ENCODE measurements at regions not wholly inside any gene's neighbourhood (a gene's known extent, or its start where the extent isn't known, plus 50 kb on each side); places are given as distances from the start of the nearest gene placed in this dataset.
"Not testable (repeated sequence)": the region's sequence is repeated elsewhere in the genome, so short reads cannot be mapped to it uniquely, and the experiment has no call there.

DNA sequence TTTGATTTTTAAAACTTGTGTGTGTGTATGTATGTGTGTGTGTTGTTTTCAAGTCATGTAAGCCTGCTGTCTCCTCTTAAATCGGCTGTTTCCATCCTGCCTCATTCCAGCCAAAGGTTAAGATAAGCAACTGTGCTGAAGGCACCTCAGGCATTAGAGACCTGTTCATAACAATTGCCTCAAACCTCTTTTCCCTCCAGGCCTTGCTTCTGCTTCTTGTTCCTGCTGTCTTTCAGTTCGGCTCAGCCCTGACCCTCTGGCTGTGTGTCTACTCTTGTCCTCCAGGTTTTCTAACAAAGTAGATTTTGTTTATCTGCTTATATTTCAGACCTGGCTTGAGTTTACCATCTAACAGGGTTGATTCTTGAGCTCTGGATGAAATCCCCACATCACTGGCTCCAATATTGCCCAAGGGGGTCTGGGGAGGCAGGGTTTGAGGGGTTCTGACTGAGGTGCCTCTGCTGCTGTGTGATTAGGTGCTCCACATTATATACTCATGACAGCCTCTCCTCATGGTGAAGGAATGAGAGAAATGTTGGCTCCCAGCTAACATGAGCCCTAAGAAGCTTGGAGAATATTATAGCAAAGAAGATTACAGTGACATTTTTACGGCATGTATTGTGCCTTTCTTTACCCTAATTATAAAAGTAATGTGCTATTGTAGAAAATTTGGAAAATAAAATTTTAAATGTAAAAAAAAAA is 229.7 kb upstream of the PIK3R1 start:
- no peak for DNase-seq (ENCODE audit: low read depth in 2 of 2)

DNA sequence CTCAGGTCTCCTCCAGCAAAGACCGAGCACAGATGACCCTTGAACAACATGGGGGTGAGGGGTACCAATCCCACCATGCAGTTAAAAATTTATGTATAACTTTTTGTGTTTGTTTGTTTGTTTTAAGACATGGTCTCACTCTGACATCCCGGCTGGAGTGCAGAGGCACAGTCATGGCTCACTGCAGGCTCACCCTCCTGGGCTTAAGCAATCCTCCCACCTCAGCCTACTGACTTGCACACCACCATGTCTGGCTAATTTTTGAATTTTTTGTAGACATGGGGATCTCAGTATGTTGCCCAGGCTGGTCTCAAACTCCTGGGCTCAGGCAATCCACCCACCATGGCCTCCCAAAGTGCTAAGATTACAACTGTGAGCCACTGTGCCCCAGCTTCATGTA is 231.0 kb upstream of the PIK3R1 start:
- no peak for DNase-seq (ENCODE audit: low read depth in 2 of 2)

DNA sequence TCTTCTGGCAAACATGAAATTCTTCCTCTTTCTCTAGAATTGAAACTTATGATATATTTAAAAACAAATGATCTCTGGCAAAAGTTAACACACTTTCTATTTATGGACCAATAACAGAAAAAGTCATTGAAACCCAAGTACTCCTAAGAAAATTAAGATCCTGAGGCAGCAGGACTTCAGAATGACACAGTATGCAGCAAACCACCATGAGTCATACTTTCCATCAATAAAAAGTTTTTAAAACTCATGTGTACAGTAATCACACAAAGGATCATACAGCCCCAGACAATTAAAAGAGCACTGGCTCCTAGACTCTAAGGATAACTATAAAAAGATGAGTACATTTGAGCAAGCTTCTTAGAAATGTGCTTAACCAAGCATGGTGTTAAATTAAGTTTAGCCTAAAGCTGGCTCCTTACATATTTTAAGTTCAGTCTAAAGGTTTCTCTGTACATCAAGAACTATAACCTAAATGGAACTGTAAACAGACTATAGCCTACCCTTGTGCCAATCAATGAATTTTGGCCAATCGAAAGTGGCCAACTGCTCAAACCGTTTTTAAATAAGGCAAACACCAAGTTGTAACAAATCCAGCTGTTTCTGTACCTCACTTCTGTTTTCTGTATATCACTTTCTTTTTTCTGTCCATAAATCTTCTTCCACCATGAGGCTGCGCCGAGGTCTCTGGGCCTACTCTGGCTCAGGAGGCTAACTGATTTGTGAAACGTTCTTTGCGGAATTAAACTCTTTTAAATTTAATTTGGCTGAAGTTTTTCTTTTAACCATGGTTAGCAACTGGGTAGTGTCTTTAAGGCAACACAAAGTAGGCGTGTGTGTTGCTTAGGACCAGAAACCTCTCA is 232.1 kb upstream of the PIK3R1 start:
- DNase-seq (ENCODE audit: low read depth in 2 of 2): no peak

DNA sequence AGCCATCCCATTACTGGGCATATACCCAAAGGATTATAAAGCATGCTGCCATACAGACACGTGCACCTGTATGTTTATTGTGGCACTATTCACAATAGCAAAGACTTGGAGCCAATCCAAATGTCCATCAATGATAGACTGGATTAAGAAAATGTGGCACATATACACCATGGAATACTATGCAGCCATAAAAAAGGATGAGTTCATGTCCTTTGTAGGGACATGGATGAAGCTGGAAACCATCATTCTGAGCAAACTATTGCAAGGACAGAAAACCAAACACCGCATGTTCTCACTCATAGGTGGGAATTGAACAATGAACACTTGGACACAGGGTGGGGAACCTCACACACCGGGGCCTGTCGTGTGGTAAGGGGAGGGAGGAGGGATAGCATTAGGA is 233.4 kb upstream of the PIK3R1 start:
- DNase-seq (ENCODE audit: low read depth in 2 of 2): not testable (repeated sequence)

DNA sequence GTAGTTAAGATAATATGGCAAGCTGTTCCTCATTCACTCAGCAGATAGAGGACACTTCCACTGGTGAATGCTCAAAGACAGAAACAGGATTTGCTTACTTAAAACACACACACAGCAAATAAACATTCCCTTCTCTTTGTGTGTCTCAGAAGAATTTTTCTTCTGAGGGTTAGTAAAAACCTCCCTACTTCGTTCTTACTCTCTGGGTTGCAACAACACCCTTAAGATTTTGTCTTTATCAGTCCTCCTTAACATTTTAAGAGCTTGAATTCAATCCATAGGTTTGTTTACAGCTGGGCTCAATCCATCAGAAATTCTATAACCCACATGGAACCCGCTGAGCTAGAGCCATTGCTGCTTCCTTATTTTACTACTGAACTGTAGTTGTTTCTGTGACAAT is 237.4 kb upstream of the PIK3R1 start:
- no peak for DNase-seq (ENCODE audit: low read depth in 2 of 2)

DNA sequence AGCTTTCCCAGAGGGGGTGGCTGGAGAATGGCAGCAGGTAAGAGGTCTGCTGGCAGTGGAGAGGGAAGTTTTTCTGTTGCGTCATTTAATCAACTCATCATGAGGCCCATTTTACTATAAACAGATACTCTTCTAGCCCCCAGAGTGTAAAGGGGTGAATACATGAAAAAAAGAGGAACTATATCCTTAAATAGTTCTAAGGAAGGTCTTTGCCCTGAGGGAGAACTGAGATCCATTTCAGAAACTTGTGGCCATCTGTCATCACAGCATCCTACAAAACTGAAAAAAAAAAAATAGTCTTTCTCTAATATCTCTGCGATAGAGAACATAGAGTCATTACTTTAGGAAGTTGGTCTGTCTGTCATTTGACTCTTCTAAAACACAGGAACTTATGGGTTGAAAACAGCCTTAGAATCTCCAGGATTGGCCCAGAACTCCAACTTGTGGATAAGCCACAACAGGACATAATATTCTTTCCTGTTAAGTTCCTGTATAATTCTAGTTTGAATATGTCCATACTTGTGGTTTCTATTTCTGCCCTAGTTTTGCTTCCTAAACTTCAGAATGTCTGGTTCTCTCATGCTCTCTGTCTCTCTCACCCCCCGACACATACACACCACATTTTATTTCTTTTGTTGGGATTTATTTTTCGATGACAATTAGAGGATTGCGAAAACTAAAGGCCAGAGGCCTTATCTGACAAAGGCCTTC is 238.5 kb upstream of the PIK3R1 start:
- no peak for DNase-seq (ENCODE audit: low read depth in 2 of 2)

DNA sequence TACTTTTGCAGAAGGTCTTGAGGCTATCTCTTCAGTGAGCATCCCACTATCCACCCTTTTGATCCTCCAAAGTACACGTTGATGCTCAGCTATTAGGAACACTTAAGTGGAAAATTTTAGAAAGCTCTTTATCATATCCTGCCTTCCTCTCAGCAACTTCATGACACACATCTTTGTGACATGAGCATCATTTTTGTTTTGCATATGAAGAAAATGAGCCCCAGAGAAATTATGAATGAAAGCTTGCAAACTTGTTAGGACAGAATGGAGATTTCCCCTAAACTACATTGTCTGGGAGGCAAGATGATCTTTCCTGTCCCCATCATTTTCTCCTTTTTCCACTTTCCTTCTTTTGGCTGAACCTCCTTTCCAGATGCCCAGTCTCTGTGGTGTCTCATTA is 239.4 kb upstream of the PIK3R1 start:
- DNase-seq (ENCODE audit: low read depth in 2 of 2): no peak

DNA sequence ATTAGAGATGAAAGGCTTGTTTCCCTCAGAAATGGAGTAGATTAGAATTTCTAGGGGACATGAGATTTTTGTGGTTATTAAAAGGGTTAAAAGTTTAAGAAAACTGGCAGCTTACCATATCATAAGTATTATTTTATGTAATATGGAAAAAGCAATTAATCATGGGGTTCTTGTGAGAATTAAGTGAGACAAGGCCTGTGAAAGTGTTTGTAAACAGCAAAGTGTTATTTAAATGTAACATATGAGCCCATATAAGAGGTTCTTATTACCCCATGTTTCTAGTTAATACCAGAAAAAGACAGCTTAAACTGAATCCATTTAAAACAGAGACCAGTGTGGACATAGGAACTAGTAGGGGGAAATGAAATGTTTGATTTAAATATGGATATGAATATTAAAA is 241.1 kb upstream of the PIK3R1 start:
- no peak for DNase-seq (ENCODE audit: low read depth in 2 of 2)

DNA sequence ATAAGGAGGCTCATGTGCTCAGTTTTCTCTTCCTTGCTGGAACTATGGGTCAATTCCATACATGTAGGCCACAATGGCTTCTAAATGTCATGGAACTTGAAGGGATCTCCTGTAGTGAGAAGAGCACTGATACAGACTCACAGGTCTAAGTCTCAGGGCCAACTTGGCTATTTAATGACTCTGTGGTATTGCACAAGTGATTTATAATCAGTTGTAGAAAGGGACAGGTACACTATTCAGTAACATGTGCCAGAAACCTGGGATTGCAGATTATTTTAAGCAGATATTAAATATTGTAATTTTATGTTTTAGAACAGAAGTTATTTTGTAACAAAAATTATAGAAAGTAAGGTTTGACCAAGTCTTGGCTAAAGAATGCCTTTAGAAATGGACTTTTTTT is 241.5 kb upstream of the PIK3R1 start:
- DNase-seq (ENCODE audit: low read depth in 2 of 2): no peak

DNA sequence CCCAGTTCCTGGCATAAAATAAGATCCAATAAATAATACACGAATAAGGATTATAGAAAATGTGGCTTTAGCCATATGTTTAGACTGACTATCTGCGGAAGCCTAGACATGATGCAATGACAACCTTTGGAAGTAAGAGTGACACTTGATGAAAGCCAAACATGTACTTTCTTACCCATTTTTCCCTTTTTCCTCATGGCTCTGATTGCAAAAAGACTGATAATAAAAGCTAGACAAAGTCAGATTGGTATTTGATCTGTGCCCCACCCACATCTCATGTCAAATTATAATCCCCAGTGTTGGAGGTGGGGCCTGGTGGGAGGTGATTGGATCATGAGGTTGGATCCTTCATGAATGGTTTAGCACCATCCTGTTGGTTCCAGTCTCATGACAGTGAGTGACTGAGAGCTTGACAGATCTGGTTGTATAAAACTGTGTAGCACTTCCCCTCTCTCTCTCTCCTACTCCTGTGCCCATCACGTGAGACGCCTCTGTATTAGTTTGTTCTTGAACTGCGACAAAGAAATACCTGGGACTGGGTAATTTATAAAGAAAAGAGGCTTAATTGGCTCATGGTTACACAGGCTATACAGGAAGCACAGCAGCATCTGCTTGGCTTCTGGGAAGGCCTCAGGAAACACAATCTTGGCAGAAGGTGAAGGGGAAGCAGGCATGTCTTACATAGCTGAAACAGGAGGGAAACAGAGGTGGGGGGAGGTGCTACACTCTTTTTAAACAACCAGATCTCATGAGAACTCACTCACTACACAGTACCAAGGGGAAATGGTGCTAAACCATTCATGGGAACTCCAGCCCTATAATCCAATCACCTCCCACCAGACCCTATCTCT is 243.4 kb upstream of the PIK3R1 start:
- DNase-seq (ENCODE audit: low read depth in 2 of 2): no peak

DNA sequence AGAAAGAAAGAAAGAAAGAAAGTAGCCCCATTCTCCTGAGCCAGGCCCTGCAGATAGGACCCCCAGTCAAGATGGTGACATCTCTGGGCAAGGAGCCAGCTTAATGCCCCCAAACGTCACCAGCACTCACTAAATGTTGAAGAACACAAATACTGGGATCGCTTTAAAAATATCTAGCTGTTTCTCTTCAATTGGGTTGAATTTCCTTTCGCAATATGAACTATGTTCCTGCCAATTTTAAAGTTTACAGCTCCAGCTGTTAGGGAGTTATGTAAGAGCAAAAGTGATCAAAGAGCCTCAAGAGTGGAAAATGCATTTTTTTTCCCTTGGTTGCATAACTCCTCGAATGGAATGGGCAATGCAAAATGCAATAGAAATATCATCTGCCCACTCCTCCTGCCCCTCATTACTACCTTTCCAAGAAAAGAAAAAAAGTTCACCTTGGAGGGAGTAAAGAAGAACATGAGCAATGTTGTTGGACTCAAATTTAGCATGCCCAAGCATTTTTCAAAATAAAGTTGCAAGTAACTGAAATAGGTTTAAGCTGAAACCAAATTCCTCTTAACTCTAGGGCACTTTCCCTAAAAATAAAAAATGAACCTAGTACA is 244.2 kb upstream of the PIK3R1 start:
- DNase-seq (ENCODE audit: low read depth in 2 of 2): no peak

DNA sequence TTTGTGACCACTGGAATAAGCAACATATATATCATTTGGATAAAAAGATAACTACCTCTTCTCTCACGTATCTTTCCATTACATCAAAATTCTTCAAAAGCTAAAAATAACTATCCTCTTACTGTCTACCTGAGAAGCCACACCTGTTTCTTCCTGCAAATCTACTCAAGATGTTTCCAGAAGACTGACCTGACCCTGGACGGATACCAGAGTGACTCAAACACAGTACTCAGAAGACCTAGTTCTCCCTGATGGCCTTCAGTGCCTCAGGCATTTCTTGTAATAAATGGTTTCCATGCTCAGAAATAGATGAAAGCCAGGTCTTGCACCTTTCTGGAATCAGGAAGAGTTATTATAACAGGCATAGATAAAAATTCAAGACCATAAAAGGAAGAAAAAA is 245.9 kb upstream of the PIK3R1 start:
- no peak for DNase-seq (ENCODE audit: low read depth in 2 of 2)

DNA sequence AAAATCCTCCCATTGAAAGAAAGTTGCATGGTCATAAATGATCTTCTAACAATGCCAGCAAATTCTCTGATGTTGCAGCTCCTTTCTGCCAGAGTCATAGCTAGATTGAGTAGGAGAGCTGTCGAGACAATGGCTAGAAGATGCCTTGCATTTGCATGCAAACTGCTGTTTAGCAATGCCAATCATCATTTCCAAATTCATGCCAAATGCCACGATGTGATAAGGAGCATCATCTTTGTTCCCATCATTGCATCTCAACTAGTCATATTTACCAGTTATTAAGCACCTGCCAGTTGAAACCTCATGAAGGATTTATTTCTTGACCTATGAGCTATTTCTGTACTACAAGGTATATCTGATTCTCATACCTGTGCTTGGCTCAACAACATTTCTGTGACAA is 246.4 kb upstream of the PIK3R1 start:
- DNase-seq (ENCODE audit: low read depth in 2 of 2): no peak

DNA sequence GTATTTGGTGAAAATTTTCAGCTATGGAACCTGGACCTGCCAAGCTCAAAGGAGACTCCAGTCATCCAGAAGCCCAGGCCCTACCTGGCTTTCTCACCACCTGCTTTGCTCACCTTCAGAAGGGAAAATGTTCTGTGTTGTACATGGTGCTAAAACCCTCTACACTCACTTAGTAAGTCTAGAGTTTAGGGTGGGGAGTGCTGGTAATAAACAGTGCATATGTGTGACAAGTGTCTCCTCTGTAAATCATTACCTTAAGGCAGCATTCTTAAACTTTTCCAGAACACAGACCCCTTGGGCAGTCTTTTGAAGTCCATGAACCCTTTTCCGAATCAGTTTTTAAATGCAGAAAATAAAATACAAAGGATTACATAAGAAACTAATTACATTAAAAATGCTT is 248.8 kb upstream of the PIK3R1 start:
- no peak for DNase-seq (ENCODE audit: low read depth in 2 of 2)

DNA sequence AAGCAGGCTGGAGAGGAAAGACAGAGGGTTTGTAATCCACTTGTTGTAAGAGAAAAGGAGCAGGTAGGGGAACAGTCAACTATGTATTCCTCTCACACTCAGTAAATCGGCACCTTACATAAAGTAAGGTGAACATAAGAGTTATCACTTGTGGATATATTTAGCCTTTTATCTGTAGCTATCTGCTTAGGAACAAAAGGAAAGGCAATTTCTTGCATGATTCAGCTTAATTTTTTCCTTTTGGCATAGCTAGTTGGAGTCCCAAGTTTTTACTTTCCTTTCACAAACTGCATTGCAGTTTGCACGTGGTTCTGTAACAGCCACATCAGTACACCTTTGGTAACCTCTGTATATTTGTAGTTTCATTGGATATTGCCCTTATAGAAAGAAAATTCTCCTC is 250.9 kb upstream of the PIK3R1 start:
- no peak for DNase-seq (ENCODE audit: low read depth in 2 of 2)

DNA sequence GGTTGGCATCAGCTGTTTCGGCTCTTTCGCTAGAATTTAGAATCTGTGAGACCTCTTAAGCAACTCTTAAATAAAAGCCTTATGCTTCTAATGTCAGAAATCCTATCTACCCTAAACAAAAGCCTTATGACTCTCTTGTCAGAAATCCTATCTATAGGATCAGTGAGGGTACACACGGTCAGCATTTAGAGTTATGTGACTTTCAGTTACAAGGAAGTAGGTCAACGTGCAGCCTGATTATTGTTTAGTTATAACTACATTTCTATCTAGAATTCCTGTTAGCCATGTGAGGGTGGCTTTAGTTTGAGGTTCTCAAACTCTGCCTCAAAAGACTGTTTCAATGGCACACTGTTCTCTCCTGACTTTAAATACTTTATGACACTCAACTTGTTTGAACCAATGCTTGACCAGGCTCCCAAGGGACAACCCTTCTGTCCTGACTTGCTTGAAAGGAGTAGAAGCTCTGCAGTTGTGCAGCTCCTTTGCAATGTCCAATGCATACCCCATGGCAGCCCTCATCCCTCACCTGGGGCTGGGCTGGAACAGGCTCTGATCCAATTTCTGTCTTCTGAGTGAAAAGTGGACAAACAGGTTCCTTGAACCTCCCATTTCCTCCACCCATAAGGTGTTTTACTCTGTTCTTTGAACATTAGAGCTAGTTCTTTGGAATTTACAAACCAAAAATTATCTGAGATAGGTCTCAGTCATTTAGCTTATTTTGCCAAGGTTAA is 251.6 kb upstream of the PIK3R1 start:
- no peak for DNase-seq (ENCODE audit: low read depth in 2 of 2)

DNA sequence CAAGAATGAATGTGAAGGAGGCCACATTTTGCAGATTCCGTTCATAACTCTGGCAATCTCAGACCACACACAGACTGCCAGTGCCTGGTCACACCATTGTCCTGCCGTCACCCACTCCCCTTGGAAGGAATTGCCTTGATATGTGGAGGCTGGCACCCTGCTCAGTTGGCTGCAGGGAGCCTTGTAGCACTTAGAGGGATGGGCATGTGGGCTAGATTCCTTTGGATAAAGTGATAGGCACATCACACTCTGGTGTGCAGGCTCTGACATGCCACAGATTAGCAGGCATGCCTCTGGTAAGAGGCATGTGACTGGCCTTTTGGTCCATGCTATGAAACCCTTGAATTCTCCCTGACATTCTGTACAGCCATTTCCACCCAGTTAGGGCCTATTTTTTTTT is 254.6 kb upstream of the PIK3R1 start:
- no peak for DNase-seq (ENCODE audit: low read depth in 2 of 2)

DNA sequence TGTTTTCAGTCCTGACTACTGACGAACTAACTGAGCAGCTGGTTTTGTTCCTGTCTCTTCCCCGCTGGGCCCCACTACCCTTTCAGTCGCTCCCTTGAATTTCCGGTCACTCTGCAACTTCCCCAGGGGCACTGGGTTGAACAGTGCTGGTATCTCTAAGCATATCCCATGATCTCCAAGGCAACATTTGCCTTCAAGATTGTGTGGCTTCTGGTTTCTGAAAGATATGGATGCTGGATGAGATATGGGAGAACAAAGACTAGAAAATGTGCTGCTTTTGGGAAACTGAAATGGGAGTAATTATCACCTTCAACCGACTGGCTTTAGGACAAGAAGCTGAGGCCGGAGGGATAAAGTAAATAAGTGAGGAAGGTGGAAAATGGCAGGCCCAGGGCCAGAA is 258.2 kb upstream of the PIK3R1 start:
- DNase-seq (ENCODE audit: low read depth in 2 of 2): no peak

DNA sequence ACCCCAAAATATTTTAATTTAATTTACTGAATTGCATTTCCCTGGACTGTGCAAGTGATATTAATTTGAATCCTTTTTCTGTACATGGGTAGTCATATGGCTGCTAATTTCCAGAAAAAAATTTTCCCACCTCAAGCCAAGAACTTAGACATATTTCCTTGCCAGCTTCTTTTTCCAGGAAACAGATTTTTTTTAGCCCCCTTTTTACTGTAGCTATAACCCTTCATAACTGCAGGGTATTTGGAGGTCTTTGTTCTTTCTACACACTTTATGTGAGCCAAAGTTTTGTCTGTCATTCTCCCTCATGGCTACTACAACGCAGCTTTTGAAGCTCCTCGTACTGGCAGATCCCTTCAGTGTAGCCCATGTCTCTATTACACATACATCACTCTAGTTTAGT is 261.2 kb upstream of the PIK3R1 start:
- DNase-seq (ENCODE audit: low read depth in 2 of 2): no peak

DNA sequence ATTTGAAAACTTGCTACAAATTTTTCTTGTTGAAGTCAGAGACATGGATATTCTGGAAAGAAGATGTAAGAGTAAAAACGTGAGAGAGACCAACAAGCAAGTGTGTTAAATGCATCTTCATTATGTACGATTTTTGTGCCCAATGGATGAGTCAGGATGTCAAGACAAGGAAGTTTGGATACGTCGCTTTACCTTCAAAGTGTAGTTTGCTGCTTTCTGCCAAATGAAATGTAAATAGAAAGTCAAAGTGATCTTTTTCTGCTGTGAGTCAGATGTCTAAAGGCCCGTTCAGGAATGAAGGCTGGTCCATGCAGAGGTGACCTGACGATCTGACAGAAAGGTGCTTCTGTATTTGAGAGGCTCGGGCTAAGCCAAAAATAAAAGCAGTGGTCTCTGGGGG is 273.1 kb upstream of the PIK3R1 start:
- no peak for DNase-seq (ENCODE audit: low read depth in 2 of 2)
